HEK293 (cell line): ENCODE measurements at regions not wholly inside any gene's neighbourhood (a gene's known extent, or its start where the extent isn't known, plus 50 kb on each side); places are given as distances from the start of the nearest gene placed in this dataset.
"Not testable (repeated sequence)": the region's sequence is repeated elsewhere in the genome, so short reads cannot be mapped to it uniquely, and the experiment has no call there.

Experiments
- CTCF ChIA-PET: fragments of 350-600 bp; formaldehyde crosslinking; extraction: SDS; loops from one replicate; lab custom pipeline; 2021; ENCODE audit warnings: antibody characterized with exemption; lab: Yijun Ruan, JAX
- POLR2A ChIA-PET: fragments of 300-600 bp; formaldehyde crosslinking; extraction: SDS; loops from one replicate; lab custom pipeline; 2020; ENCODE audit warnings: antibody characterized with exemption, inconsistent platforms; lab: Yijun Ruan, JAX
- H3K27ac ChIP-seq: fragments of 200-500 bp; sonication (Bioruptor generic); 2 replicates; pipeline ENCODE4 v1.5.1; 2014; ENCODE audit warnings: low read depth, low read length, control low read depth, inconsistent platforms; ENCODE audit errors: extremely low read depth
- H3K36me3 ChIP-seq, 2 experiments: fragments of 200-500 bp in 1 of 2; sonication (Bioruptor generic) in 1 of 2; 1 replicate in 1 of 2; 2 replicates in 1 of 2; pipeline ENCODE4 v1.5.1; 2014 to 2017; ENCODE audit warnings: inconsistent platforms in 2 of 2, low read length in 2 of 2; ENCODE audit not compliant: control insufficient read depth in 2 of 2, insufficient read depth in 1 of 2
- H3K4me1 ChIP-seq: fragments of 200-500 bp; sonication (Bioruptor generic); 2 replicates; pipeline ENCODE4 v1.5.1; 2014; ENCODE audit warnings: mild to moderate bottlenecking, low read length, inconsistent platforms; ENCODE audit not compliant: control insufficient read depth, insufficient read depth
- H3K4me3 ChIP-seq: 2 replicates; pipeline ENCODE4 v1.5.1; 2011; ENCODE audit warnings: low read depth, mild to moderate bottlenecking, control low read depth, low read length, moderate library complexity
- H3K9me3 ChIP-seq: fragments of 200-500 bp; sonication (Bioruptor generic); 2 replicates; pipeline ENCODE4 v1.5.1; 2014; ENCODE audit warnings: low read depth, low read length, inconsistent platforms; ENCODE audit not compliant: control insufficient read depth, insufficient read depth
- AEBP2 ChIP-seq: fragments of 450-650 bp; formaldehyde crosslinking; IDR thresholded peaks from 2 replicates; pipeline ENCODE4 v1.5.1; 2016; ENCODE audit warnings: missing biosample characterization, missing genetic modification characterization, borderline replicate concordance
- PRDM10 ChIP-seq: fragments of 450-650 bp; formaldehyde crosslinking; IDR thresholded peaks from 2 replicates; pipeline ENCODE4 v1.5.1; 2016; ENCODE audit warnings: missing biosample characterization, missing genetic modification characterization
- ZBTB17 ChIP-seq: fragments of 450-650 bp; formaldehyde crosslinking; IDR thresholded peaks from 2 replicates; pipeline ENCODE4 v1.5.1; 2016; ENCODE audit warnings: missing biosample characterization, missing genetic modification characterization
- ZBTB20 ChIP-seq: fragments of 450-650 bp; formaldehyde crosslinking; IDR thresholded peaks from 2 replicates; pipeline ENCODE4 v1.5.1; 2016; ENCODE audit warnings: missing biosample characterization, missing genetic modification characterization
- ZNF138 ChIP-seq: fragments of 450-650 bp; formaldehyde crosslinking; IDR thresholded peaks from 2 replicates; pipeline ENCODE4 v1.5.1; 2016; ENCODE audit warnings: missing biosample characterization, missing genetic modification characterization, borderline replicate concordance
- ZNF335 ChIP-seq: fragments of 450-650 bp; formaldehyde crosslinking; conservative IDR thresholded peaks from 2 replicates; pipeline ENCODE4 v1.5.1; 2016; ENCODE audit warnings: missing biosample characterization, missing genetic modification characterization
- ZNF639 ChIP-seq: fragments of 450-650 bp; formaldehyde crosslinking; IDR thresholded peaks from 2 replicates; pipeline ENCODE4 v1.5.1; 2016; ENCODE audit warnings: missing biosample characterization, missing genetic modification characterization
- ZXDB ChIP-seq: fragments of 450-650 bp; formaldehyde crosslinking; IDR thresholded peaks from 2 replicates; pipeline ENCODE4 v1.5.1; 2016; ENCODE audit warnings: missing biosample characterization, missing genetic modification characterization

GRCh38 chr1:187070076-187070475 is 241.3 kb downstream of the PLA2G4A start (continued):
- TF ChIP-seq AEBP2 (tag by site-specific recombination) (no peak), ZNF639 (tag by site-specific recombination) (no peak), ZBTB17 (tag by site-specific recombination) (no peak)

GRCh38 chr1:187072262-187073034 is 243.7 kb downstream of the PLA2G4A start:
- H3K4me3 ChIP-seq, POLR2A ChIA-PET, H3K4me1 ChIP-seq, H3K36me3 ChIP-seq, H3K9me3 ChIP-seq, H3K27ac ChIP-seq: not testable (repeated sequence)
- TF ChIP-seq ZBTB20 (tag by site-specific recombination), result peak; percentile 14; the same call in 1 of the 2 replicates
- peak; percentile 97 for TF ChIP-seq PRDM10 (tag by site-specific recombination)
- TF ChIP-seq ZXDB (tag by site-specific recombination), result peak; percentile 28; the same call in 1 of the 2 replicates
- TF ChIP-seq ZNF335 (tag by site-specific recombination), result peak; percentile 35
- CTCF ChIA-PET, result interaction anchor here (0.6 kb wide), 2 partner anchors 16 to 19 kb away, joined by 3 read pairs; no protein-coding TSS in a partner anchor

GRCh38 chr1:187073035-187073560 is 244.3 kb downstream of the PLA2G4A start:
- not testable (repeated sequence) for H3K27ac ChIP-seq, H3K4me3 ChIP-seq, H3K36me3 ChIP-seq
- TF ChIP-seq ZXDB (tag by site-specific recombination) (0 out of 2 replicates have a peak, but pooled peaks have one; percentile 12), ZNF138 (tag by site-specific recombination) (0 out of 2 replicates have a peak, but pooled peaks have one; percentile 10), PRDM10 (tag by site-specific recombination) (peak; percentile 65)
- TF ChIP-seq, all 188 proteins: peak for 3; not testable (repeated sequence) for 185
- CTCF ChIA-PET, result interaction anchor here (0.6 kb wide), 1 partner anchor 16 kb away, joined by 3 read pairs; no protein-coding TSS in a partner anchor
- H3K9me3 ChIP-seq, H3K4me1 ChIP-seq, POLR2A ChIA-PET: not testable (repeated sequence)

- POLR2A ChIA-PET, CTCF ChIA-PET, H3K4me3 ChIP-seq: not testable (repeated sequence)
These were observed 245.0 kb downstream of the PLA2G4A start for GRCh38 chr1:187073634-187074245.

More at GRCh38 chr1:187073634-187074245, 245.0 kb downstream of the PLA2G4A start:
- H3K9me3 ChIP-seq, H3K4me1 ChIP-seq, H3K27ac ChIP-seq, H3K36me3 ChIP-seq: not testable (repeated sequence)
